NCI-H128 (cell line): ENCODE measurements at regions not wholly inside any gene's neighbourhood (a gene's known extent, or its start where the extent isn't known, plus 50 kb on each side); places are given as distances from the start of the nearest gene placed in this dataset.
"Not testable (repeated sequence)": the region's sequence is repeated elsewhere in the genome, so short reads cannot be mapped to it uniquely, and the experiment has no call there.

Experiments used
- DNase-seq: peaks from one replicate; lab custom pipeline; 2025; ENCODE audit not compliant: unreplicated experiment; lab: John Stamatoyannopoulos, UW

DNA sequence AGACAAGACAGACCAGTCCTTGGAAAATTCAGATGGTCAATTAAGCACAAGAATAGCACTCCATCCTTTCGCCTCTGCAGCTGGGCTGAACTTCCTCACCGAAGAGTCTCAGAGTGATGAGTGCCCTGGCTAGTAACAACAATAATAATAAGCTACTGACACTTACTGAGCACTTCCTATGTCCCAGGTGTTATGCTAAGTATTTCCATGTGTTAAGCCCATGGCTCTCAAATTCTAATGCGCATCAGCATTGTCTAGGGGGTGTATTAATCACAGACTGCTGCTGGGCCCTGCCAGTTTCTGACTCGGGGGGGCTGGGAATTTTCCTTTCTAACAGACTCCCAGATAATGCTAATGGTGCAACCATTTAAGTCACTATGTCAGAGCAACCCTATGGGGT lies 118.2 kb upstream of the LRFN2 start:
- DNase-seq, result no peak

DNA sequence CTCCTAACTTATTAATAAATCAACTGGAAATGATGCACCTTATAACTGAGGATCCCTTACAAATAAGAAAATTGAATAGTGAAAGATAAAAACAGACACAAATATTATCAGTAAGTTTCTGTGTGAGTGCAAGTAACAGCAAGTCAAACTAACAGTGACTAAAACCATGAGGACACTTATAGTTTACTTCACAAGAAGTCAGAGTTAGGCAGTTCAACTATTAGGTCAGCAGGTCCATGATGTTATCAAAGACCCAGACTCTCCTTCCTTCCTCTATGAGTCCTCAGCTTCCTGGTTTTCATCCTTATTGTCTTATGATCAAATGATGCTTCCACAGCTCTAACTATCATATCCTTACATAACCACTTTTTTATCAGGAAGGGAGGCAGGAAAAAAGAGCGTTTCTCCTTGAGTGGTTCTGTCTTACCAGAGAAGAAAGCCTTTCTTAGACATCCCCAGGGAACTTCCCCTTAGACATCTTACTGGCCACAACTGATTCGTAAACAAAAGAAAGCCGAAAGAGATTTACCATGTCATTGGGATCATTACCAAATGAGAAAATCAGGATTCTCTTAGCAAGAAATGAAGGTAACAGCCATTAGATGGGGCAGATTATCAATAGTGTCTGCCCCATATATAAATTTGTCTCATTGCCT lies 114.3 kb upstream of the LRFN2 start:
- no peak for DNase-seq

DNA sequence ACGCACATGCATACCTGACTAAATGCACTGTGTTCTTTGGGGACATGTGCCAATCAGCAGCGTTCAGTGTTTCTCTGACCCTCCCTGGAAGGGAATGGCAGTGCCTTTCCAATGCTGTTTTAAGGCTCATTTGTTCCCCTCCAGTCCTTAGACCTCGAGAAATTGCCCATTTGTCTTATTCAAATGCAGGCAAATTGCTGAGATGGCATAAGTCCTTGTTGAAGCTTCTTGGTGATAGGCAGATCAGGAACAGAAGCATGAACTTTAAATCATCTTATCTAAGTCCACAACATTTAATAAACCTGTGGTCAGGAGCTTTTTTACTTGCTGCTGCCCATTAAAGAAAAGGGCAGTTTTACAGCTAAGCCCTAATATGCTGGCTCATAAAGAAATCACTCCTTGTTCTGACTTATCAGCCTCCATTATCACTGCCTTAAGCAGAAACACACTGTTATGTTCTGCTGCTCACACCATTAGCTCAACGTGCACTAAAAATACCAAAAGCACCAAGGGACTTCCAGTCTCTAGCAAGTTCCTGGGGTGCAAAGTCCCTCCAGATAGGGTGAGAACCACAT lies 112.9 kb upstream of the LRFN2 start:
- DNase-seq, result no peak

DNA sequence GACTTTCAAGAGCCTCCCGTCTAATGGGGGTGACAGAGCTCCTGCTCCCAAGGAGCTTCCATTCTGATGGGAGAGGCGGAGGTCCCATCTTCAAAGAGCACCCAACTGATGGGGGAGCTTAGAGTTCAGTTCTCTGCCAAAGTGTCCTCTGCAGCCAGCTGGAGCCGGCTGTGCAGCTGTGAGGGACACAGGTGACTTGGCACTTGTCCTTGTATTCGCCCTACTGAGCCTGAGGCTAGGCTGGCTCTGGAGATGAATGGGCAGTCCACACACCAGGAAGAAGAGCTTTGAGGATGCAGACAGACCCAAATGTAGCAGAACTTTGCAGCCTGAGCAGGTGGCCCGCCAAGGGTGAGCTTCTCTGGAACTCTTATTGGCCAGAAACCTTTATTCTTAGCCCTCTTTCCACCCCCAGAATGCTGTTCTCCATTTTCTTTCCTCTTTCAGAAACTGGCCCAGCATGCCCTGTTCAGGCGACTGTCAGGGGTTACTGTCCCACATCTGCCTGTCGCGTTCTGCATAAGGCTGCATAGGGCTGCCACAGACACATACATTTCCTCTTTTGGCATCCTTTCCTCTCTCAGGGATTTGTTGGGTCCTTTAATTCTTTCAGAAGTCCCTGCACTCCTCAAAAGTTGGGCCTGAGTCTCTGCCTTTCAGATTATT lies 108.7 kb upstream of the LRFN2 start:
- DNase-seq, result no peak

DNA sequence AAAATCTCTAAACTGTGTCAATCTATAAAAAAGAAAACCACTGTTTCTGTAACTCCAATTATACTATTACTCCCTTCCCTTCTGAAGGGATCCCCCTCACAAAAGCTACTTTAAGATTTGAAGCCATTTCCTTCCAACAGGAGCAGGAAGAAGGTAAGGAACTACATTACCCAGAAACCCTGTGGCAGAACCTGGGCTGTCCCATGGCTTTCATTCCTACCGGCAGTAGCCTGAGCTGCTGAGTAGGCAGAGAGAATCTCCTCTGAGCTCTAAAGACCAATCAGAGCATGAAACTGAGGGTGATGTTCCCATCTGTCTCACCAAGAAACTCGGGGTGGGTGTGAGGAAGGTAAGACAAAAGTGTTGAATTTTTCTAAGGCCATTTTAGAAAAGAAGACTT lies 108.0 kb upstream of the LRFN2 start:
- DNase-seq, result no peak

DNA sequence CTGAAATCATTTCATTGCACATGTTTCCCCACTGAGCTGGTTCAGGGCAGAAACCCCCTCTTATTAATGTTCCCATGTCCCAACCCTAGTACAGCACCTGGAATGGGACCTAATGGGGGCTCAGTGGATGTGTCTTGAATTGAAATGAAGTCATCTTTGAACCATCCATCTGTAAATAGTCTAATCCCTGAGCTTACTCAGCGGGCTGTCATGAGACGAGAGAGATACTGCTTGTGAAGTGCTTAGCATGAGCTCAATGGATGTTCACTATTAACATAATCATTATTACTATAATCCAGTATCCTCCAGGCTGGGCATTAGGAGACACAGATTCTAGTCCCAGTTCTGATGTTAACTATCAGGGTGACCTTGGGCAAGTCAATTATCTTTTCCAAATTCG lies 106.6 kb upstream of the LRFN2 start:
- DNase-seq, result no peak

DNA sequence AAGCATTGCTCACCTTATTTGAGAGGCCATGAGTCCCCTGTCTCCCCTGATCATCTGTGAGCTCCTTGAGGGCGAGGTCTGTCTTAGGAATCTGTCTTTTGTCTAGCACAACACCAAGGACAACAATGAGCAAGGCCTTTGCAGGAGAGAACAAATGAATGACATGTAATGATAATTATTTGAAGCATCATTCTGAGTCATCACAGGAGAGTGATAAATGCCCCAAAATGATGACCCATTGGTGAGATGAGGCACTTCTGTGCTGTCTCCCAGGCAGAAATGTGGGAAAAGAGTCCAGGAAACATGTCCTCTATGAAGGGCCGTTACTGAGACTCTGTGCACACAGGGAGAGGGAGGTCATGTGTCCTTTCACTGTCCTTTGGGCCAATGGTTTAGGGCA lies 105.2 kb upstream of the LRFN2 start:
- no peak for DNase-seq

DNA sequence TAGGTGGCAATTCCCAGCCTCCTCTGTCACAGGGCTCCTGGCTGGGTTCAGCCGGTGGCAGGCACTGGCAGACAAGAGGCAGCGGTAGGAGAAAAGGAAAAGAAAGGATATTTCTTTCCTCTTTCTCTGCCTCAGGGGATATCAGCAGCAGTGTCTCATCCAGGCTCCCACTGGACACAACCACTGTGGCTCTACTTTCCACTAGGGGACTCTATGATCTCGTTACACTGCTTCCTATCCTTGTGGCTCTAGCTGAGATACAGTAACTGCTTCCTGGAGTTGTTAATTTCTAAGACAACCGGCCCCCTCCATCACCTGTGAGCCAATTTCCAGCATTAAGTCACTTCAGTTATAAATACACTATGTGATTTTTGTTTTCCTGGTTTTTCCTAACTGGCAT lies 102.0 kb upstream of the LRFN2 start:
- DNase-seq, result no peak

DNA sequence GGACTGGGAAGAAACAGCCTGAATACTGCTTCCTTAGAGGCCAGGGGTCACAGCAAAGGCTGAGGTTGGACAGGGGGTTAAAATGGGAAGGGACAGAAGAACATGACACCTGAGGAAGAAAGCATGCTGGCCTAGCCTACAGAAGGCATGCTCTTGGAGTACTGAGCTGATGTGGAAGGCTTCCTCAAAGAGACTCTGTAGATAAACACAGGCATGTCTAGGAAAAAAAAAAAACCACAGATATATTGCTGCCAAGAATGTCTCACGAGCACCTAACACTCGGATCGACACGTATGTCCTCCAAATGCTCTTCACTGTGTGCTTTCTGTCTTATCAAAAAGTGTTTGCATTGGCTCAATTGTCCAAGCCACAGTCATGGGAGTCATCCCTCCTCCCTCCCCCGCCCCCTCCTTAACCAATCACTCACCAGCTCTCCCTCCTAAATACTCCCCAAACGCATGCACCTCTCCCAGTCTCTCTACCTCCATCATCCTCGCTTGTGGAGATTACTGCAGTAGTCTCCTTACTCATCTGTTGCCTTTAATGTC lies 101.1 kb upstream of the LRFN2 start:
- no peak for DNase-seq

DNA sequence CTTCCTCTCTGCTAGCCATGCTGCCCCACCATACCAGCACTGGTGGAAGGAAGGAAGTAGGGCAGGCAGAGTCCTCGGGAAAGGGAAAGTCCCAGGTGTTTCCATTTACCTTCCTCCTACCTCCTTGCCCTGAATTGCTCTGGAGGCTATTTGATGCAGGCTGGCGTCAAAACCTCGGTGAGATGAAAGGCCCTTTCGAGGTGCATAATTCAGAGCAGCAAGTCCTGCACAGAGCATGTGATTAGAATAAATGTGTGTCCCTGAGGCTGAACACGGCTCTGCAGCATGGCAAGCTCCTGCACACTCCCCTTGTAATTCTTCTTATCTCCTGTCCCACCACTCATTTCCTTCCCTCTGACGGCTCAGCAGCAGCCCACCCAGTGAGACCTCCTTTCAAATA lies 98.7 kb upstream of the LRFN2 start:
- no peak for DNase-seq

DNA sequence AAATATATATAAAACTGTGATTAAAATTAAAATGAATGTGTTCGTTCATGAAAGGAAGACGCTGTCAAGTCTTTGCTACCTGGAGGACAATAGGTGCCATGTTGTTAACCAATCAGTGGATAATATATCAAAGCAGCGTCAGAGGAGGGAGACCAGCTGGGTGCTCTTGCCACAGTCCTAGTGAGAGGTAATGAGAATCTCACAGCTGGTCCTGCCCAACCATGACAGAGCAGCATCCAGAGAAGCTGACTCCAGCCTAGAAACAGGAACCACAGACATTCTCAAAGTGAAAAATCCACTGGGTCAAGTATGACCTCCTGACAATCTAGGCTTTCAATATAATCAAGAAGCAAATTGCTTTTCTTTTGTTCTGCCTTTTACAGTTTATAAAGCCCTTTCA lies 94.5 kb upstream of the LRFN2 start:
- DNase-seq, result no peak

DNA sequence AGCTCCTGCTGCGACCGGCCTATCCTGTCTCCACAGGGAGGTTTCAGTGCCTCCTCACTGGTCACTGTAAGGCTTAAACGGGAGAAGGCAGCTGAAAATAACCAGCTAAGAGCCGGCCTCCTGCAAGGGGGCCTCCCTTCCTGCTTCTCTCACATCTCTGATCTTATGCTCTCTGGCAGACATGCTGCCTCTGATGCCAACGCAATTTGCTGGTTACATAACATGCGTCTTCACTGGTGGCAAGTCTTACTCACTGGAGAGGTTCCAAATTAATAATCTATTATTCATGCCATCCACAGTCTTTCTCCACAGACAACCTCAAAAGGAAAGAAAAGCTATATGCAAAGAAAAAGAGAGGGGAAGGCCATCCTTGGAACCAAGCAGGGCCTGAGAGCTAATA lies 91.8 kb upstream of the LRFN2 start:
- no peak for DNase-seq

DNA sequence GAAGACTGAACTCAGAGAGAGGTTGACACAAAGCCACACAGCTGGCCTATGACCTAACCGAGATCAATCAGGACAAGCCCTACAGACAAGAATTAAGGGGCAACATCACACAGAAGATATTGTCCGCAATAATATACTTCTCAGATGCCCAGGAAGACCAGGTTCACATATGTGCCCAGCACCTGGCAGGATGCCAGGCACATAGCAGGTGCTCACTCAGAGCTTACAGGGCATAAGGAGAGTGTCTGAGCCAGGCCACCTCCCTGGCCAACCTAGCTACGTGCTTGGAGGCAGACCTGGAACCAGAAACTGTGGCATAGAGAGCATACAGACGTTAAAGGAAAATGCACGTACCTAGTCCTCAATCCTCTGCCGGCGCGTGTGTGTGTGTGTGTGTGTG lies 87.0 kb upstream of the LRFN2 start:
- DNase-seq, result no peak

DNA sequence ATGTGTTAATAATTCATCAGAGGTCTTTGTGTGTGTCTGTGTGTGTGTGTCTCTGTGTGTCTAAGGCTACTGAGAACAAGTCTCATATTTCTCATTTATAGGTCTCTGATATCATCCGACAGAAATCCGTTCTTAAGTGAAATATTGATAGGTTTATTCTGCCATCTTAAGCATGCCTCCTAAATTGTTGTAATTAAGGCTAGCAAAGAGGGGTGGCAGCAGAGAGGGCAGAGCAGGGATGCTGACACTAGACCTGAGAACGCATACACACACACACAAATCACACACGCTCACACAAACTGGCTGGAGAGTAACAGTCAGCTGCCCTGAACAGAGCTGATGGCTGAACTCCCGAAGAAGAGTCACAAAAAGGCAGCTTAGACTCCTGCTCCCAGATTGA lies 84.9 kb upstream of the LRFN2 start:
- no peak for DNase-seq

DNA sequence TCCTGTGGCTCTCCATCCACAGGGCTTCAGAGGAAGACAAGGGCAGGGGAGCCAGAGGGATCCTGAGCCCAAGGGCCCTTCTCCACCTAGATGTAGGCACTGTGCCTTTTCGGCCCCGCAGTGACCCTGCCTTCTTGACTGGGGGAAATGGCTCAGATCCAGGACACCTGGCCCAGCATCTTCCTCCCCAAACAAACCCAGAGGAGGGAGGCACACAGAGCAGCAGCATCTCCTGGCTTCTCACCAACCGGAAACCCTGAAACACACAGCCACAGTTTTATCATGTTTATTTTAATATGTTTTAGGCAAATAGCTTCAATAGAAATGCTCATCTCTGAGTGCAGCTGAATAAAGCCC lies 84.5 kb upstream of the LRFN2 start:
- DNase-seq, result no peak

DNA sequence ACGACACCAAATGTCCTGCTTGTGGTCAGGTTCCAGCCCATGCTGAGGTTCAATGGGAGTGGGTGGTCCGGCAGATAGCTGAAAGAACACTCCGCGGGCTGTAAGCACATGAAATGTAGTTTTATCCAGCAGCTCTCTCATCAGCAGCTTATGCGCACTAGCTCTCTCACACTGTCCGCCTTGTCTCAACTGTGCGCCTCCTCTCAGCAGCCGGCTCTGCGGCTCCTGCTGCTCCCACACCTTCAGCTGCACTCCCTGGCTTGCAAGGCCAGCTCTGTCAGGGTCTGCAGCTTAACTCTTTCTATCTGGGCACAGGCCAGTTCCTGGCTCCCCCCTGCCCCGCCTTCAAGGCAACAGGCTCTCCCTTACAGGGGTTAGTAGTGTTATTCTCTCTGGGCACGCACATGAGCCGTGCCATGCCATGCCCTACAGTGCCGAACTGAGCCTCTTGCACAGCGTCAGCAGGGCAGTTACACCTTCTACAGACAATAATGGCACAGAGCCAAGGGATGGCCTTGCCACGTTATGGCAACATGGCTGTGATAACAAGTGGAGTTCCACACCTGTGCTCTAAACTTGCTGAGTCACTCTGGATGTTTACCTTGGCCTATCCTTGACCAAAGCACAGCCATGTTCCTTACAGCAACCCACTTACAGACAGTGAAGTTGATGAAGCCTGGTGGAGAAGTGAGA lies 84.0 kb upstream of the LRFN2 start:
- no peak for DNase-seq

DNA sequence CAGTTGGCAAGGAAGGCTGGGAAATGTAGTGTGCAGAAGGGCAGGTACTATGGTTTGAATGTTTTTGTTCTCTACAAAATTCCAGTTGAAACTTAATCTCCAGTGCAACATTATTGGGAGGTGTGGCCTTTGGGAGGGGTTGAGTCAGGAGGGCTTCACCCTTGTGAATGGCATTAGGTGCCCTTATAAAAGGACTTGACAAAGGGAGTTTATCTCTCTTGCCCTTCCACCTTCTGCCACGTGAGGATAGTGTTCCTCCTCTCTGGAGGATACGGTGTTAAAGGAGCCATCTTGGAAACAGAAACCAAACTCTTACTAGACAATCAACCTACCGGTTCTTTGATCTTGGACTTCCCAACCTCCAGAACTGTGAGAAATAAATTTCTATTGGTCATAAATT lies 82.2 kb upstream of the LRFN2 start:
- no peak for DNase-seq

DNA sequence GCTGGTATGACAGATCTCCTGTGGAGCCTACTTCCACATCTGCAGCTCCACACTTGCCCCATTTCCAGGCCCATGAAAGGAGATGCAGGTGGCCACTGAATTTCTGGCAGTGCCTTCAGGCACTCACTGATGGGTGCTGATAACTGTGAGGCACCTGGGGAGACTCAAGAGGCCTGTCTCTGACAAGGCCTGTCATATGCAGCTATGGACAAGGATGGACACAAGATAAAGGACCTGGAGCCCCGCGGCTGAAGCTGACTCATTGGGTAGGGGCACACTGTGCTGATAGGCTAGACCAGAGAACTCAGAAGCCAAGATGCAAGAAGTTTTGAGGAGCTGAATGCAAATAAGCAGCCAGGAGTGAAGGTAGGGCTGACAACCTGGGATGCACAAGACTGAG lies 81.0 kb upstream of the LRFN2 start:
- no peak for DNase-seq

DNA sequence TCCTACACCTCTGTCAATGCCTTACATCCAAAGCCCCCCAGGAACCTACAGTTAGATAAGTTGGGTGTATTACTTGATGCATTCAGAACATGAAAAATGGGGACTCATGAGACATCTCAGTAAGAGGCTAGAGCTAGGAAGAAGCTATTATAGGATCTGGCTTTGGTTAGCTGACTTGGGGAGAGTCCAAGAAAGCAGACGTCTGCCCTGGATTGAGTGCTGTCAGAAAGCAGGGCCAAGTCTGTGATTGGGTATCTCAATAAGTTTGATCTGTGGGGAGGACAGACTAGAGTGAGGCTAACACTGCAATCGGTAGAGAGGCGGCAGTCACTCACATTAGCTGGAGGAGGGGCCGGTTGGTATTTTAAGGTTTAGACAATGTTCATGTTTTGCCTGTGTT lies 79.4 kb upstream of the LRFN2 start:
- DNase-seq, result no peak

DNA sequence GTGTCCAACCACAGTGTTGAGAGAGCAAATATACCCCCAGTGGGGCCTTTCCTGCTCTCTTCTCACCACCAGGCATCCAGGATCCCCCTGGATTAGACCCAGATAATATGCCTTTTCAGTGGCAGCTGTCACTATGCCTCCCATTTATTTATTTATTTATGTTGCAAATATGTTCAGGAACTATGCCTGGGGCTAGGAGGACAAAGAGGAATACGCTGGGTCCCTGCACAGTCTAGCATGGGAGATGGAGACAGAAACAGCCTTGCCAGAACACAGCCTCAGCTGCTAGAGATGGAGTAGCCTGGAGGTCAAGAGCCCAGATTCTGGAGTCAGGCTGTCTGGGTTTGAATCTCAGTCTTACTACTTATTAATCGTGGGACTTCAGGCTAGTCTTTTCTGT lies 74.6 kb upstream of the LRFN2 start:
- DNase-seq, result no peak

DNA sequence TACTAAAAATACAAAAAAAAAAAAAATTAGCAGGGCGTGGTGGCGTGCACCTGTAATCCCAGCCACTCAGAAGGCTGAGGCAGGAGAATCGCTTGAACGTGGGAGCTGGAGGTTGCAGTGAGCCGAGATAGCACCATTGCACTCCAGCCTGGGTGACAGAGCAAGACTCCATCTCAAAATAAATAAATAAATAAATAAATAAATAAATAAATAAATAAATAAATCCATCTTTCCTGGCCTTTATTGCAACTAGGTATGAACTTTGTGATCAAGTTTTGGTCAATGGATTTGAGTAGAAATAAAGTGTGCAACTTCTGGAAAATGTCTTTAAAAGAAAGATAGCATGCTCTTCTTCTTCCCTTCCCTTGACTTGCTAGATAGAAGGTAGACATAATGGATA lies 69.6 kb upstream of the LRFN2 start:
- not testable (repeated sequence) for DNase-seq

DNA sequence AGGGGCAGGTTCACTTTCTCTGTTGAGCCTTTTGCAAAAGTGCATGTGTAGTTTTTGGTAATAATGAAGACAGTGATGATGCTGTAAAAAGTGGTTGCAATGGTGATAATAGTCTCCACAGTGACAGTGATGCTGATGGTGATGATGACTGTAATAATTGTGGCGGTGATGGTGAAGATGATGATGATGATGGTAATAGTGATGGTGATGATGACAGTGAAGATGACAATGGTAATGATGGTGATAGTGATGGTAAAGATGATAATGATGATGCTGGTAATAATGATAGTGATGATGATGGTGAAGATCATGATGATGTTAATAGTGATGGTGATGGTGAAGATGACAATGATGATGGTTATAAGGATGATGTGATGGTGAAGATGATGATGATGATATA lies 67.7 kb upstream of the LRFN2 start:
- DNase-seq, result no peak
